Kidney (tissue), 13 donors: ENCODE measurements at regions not wholly inside any gene's neighbourhood (a gene's known extent, or its start where the extent isn't known, plus 50 kb on each side); places are given as distances from the start of the nearest gene placed in this dataset.
A peak's percentile ranks its signal among the peaks of the same experiment; 100 is the strongest.

ENCODE experiments used
- DNase-seq, 5 donors: peaks; one replicate each; pipeline ENCODE4 v3.0.0-alpha.2; 2013 to 2020
- FAIRE-seq: peaks from 2 replicates; lab custom pipeline; 2012; peaks lifted over from hg19 to GRCh38; lab: Jason Lieb, UNC
- H3K27ac ChIP-seq, 2 donors: one replicate each; pipeline ENCODE4 v1.7.0; 2013; ENCODE audit warnings: low read depth in 2 of 2, low read length in 2 of 2, inconsistent platforms in 1 of 2
- H3K27me3 ChIP-seq: one replicate; pipeline ENCODE4 v1.7.1; 2013; ENCODE audit warnings: low read length, inconsistent platforms; ENCODE audit not compliant: control insufficient read depth, insufficient read depth
- H3K36me3 ChIP-seq, 3 donors: one replicate each; pipeline versions ENCODE4 v1.7.0 to v1.7.1; 2013; ENCODE audit warnings: low read length in 3 of 3, control low read depth in 1 of 3, inconsistent platforms in 1 of 3; ENCODE audit not compliant: insufficient read depth in 3 of 3, control insufficient read depth in 2 of 3
- H3K4me1 ChIP-seq, 3 donors: one replicate each; pipeline versions ENCODE4 v1.7.0 to v1.7.1; 2013; ENCODE audit warnings: low read length in 3 of 3, inconsistent platforms in 1 of 3, low read depth in 1 of 3; ENCODE audit not compliant: control insufficient read depth in 2 of 3, insufficient read depth in 2 of 3
- H3K4me3 ChIP-seq, 3 donors: one replicate each; pipeline versions ENCODE4 v1.7.0 to v1.8.1; 2013; ENCODE audit warnings: low read length in 3 of 3, control low read depth in 1 of 3, inconsistent platforms in 1 of 3
- H3K9ac ChIP-seq, 3 donors: one replicate each; pipeline versions ENCODE4 v1.7.0 to v1.7.1; 2013; ENCODE audit warnings: low read length in 3 of 3, control low read depth in 1 of 3, inconsistent platforms in 1 of 3
- H3K9me3 ChIP-seq, 3 donors: one replicate each; pipeline versions ENCODE4 v1.7.0 to v1.7.1; 2013; ENCODE audit warnings: low read length in 3 of 3, control low read depth in 1 of 3, inconsistent platforms in 1 of 3; ENCODE audit not compliant: control insufficient read depth in 2 of 3, insufficient read depth in 1 of 3
- intact Hi-C: fragments of 100-400 bp; cut with DNase I; formaldehyde crosslinking; loops from one replicate; pipeline ENCODE4 v1.11.1; 2022
- TF ChIP-seq, protein P1 (sequence below): IDR thresholded peaks from 3 replicates; pipeline ENCODE4 v1.5.1; 2012; ENCODE audit warnings: mild to moderate bottlenecking, moderate library complexity, borderline replicate concordance; ENCODE audit not compliant: insufficient read depth; ENCODE audit errors: extremely low read depth
- donor health status: control.
- donor health status: control.
- donor health status: control.
- donor health status: control.
- donor health status: control.
- donor health status: DM: yes; HTN: yes; CAD: no.
- donor health status: Normal renal cell carcinoma (clear cell type).

GRCh38 chrX:84240848-84241565, 53.0 kb upstream of the RPS6KA6 start:
- Histone ChIP-seq H3K4me1 (no peaks in the 10 kb centered on the region), H3K36me3 (no peaks in the 10 kb centered on the region), H3K27me3 (no peaks in the 10 kb centered on the region), H3K27ac (no peak overlapping the region), H3K9me3 (no peaks in the 10 kb centered on the region), H3K9ac (no peak overlapping the region), H3K4me3 (no peak overlapping the region)
- intact Hi-C loops = no loop called here
- TF ChIP-seq, protein P1, sequence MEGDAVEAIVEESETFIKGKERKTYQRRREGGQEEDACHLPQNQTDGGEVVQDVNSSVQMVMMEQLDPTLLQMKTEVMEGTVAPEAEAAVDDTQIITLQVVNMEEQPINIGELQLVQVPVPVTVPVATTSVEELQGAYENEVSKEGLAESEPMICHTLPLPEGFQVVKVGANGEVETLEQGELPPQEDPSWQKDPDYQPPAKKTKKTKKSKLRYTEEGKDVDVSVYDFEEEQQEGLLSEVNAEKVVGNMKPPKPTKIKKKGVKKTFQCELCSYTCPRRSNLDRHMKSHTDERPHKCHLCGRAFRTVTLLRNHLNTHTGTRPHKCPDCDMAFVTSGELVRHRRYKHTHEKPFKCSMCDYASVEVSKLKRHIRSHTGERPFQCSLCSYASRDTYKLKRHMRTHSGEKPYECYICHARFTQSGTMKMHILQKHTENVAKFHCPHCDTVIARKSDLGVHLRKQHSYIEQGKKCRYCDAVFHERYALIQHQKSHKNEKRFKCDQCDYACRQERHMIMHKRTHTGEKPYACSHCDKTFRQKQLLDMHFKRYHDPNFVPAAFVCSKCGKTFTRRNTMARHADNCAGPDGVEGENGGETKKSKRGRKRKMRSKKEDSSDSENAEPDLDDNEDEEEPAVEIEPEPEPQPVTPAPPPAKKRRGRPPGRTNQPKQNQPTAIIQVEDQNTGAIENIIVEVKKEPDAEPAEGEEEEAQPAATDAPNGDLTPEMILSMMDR = no peak
- peak; percentile 62 for FAIRE-seq
- DNase-seq = no peak
